NT2/D1 (cell line): ENCODE measurements at regions not wholly inside any gene's neighbourhood (a gene's known extent, or its start where the extent isn't known, plus 50 kb on each side); places are given as distances from the start of the nearest gene placed in this dataset.

Experiments
- SUZ12 ChIP-seq: IDR thresholded peaks from 2 replicates; pipeline ENCODE4 v1.6.1; 2011; ENCODE audit not compliant: insufficient read length, insufficient read depth; ENCODE audit errors: extremely low read depth
- YY1 ChIP-seq: IDR thresholded peaks from 2 replicates; pipeline ENCODE4 v1.6.1; 2011; ENCODE audit not compliant: insufficient read length, insufficient read depth
- ZNF274 ChIP-seq: IDR thresholded peaks from 2 replicates; pipeline ENCODE4 v1.6.1; 2011; ENCODE audit warnings: mild to moderate bottlenecking, low read depth, low read length

DNA sequence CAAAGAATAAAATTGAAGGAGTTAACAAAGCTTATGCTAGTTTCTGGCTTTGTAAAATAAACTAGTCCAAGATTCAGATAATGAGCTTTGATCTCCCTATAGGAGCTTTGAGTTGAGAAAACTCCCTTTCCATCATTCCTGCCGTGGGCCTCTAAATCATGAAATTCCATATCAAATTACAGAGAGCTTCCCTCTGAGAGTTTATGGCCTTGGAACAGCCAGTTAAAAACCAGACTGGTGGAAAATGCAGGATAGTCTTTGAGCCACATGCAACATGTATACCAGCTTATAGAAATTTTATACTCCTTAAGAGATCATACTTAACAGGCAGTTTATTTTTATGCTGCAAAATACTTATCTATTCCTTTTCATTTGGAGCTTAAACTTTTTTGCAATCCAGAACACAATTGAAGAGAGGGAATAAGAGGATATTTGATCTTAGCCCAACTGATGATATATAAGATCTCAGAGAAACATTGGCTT is 175.8 kb upstream of the ATP2B1 start:
- TF ChIP-seq YY1 (no peak), SUZ12 (no peak), ZNF274 (no peak)
